ENCODE measurements at regions not wholly inside any gene's neighbourhood (a gene's known extent, or its start where the extent isn't known, plus 50 kb on each side); places are given as distances from the start of the nearest gene placed in this dataset.

DNA sequence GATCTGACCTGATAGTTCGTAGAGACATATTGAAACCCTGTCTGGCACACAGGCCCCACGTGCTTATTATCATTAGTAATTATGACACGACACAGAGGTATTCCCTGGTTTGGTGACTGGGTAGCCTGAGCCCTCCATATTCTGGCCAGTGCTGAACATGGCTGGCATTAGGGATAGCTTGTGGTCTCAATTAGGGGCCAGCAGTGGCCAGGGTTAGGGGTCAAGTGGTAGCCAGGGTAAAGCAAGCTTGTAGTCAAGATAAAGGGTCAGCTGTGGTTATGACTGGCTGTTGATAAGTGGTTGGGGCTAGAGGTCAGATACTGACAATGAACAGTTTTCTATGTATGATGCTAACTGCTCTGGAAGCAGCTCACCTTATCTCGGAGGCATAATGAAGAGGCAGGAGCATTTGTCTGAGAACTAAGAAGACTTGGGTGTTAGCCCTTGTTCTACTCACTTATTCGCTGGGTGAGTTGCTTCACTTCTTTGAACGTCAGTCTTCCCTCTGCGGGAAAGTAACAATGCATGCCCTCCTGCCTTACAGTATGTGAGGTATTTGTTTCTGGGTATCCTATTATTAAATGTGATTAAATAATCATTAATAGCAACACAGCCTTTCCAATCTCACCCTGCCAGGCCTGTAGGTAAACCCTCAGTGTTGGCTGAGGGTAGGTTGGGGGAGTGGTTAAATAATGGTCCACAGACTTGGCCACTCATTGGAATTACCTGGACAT lies 66.7 kb downstream of the VEGFA start:
- DNase-seq (ENCODE audit: low read depth in 1 of 2, low spot score in 1 of 2), result no peak
